Stimulated activated memory B cell treated with anti-CD40 and anti-IgM and Interleukin-4, amounts not matched to agents 10 μg/mL and 1 μg/mL and 100 μg/mL, for 72 hours (primary cell): ENCODE measurements at regions not wholly inside any gene's neighbourhood (a gene's known extent, or its start where the extent isn't known, plus 50 kb on each side); places are given as distances from the start of the nearest gene placed in this dataset.

Experiments
- ATAC-seq: fragments of 150-1000 bp; cut with Tn5 transposase; 2 replicates; pipeline ENCODE4 v1.10.0; 2021
- H3K27ac Mint-ChIP-seq: one replicate; pipeline ENCODE4 v1.8.0; 2022; ENCODE audit warnings: mild to moderate bottlenecking, mixed read lengths
- H3K27me3 Mint-ChIP-seq: one replicate; pipeline ENCODE4 v1.8.0; 2022; ENCODE audit warnings: mixed read lengths
- H3K36me3 Mint-ChIP-seq: one replicate; pipeline ENCODE4 v1.8.0; 2022; ENCODE audit warnings: mixed read lengths
- H3K4me1 Mint-ChIP-seq: one replicate; pipeline ENCODE4 v1.8.0; 2022; ENCODE audit warnings: mixed read lengths
- H3K4me3 Mint-ChIP-seq: one replicate; pipeline ENCODE4 v1.8.0; 2022; ENCODE audit warnings: mild to moderate bottlenecking, moderate library complexity, mixed read lengths
- H3K9me3 Mint-ChIP-seq: one replicate; pipeline ENCODE4 v1.8.0; 2022; ENCODE audit warnings: mixed read lengths

DNA sequence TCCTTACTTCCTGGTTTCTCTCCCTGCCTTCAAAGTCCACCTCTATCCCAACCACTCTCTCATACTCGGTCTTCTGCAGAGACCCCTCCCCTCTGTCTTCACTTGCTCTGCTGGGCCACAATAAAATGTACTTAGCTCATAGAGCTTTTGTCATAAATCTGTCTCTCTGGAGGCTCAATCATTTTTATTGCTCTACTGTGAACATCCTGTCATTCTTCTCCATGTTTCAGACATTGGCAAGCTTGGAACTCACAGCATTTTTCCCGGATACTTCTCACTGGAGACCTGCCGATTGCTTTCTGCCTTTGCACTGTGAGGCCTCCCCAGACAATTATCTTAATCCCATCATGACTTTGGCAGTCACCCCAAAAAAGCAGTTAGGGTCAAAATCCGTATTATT, 192.3 kb upstream of the ZMIZ1 start:
- no peaks in the 10 kb centered on the region for H3K4me1 Mint-ChIP-seq
- peaks cover 58% of the 10 kb centered on the region for H3K27me3 Mint-ChIP-seq
- H3K4me3 Mint-ChIP-seq: no peak overlapping the region
- H3K9me3 Mint-ChIP-seq: peaks cover 10% of the 10 kb centered on the region
- H3K27ac Mint-ChIP-seq: no peak overlapping the region
- H3K36me3 Mint-ChIP-seq: peaks cover 7% of the 10 kb centered on the region
- ATAC-seq: no peak

DNA sequence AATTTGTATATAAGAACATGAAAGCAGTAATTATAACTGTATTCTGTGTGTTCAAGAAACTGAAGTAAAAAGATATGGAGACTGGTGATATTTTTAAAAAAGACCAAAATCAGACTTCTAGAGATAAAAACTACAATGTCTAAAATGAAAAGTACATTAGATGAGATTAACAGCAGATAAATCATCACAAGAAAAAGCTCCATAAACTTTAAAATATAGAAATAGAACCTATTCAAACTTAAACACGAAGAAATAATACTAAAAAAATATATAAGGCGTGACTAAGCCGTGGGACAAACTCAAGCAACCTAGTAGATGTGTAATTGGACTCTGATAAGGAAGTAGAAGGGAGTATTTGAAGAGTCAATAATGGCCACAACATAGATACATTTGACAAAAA, 189.1 kb upstream of the ZMIZ1 start:
- H3K4me3 Mint-ChIP-seq: no peak overlapping the region
- no peak for ATAC-seq
- peaks cover 32% of the 10 kb centered on the region for H3K27me3 Mint-ChIP-seq
- peaks cover 14% of the 10 kb centered on the region for H3K9me3 Mint-ChIP-seq
- peaks cover 7% of the 10 kb centered on the region for H3K36me3 Mint-ChIP-seq
- no peak overlapping the region for H3K27ac Mint-ChIP-seq
- H3K4me1 Mint-ChIP-seq: no peaks in the 10 kb centered on the region

DNA sequence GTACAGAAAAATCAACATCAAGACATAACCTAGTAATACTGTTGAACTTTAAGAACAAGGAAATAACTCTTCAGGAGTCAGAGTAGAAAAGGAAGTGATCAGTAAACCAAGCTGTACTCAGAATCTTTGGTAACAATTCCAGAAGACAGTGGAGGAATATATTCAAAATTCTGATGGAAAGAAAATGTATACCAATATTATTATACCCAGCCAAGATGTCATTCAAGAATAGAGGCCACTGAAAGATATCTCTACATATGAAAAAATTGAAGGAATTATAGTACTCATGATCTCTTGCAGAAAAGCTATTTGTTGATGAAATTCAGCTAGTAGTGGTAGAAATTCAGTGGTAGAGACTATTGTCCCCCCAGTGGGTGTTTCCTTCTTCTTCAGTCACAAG, 182.6 kb upstream of the ZMIZ1 start:
- peaks cover 9% of the 10 kb centered on the region for H3K27me3 Mint-ChIP-seq
- no peaks in the 10 kb centered on the region for H3K36me3 Mint-ChIP-seq
- no peak overlapping the region for H3K27ac Mint-ChIP-seq
- H3K9me3 Mint-ChIP-seq: peaks cover 16% of the 10 kb centered on the region
- no peak overlapping the region for H3K4me3 Mint-ChIP-seq
- no peak for ATAC-seq
- no peaks in the 10 kb centered on the region for H3K4me1 Mint-ChIP-seq

DNA sequence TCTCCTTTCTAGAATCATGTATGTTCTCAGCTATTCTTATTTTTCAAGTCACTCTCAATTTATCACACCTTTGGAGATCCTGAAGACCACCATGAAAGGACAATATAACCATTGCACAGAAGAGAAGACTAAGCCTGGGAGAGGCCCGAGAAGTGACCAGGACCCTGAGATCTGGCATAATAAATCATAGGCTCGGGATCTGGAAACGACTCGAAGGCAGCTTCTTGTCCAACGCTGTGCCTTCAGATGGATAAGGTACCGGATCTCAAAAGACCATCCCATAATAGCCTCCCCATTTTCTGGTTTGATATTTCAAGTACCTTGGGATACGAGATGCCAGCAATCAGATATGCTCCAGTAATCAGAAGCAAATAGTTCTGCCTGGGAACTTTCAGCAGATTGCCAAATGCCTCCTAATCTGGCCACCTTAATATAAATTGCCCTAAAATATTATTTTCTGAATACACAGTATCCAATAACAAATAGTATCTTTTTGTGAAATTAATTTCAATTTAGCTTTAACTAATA, 179.2 kb upstream of the ZMIZ1 start:
- ATAC-seq: no peak
- no peaks in the 10 kb centered on the region for H3K36me3 Mint-ChIP-seq
- H3K4me1 Mint-ChIP-seq: no peaks in the 10 kb centered on the region
- H3K4me3 Mint-ChIP-seq: no peak overlapping the region
- H3K9me3 Mint-ChIP-seq: peaks cover 12% of the 10 kb centered on the region
- no peak overlapping the region for H3K27ac Mint-ChIP-seq
- peaks cover 29% of the 10 kb centered on the region for H3K27me3 Mint-ChIP-seq

DNA sequence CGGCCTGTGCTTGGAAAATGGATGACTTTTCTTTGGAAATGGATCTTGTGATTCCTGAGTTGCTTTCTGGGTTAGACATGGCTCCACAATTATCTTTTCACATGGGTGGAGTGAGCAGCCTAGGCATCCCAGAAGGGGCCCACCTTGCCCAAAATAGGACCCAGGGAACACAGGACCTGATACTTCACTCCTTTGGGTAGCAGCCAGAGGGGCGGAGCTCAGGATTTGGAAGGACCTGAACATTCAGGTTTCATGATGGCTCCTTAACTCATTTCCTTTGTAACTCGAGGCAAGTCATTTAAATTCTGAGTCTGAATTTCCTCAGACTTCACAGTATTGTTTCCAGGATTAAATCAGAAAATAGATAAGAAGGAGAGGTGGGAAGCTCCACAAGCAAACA, 178.3 kb upstream of the ZMIZ1 start:
- no peaks in the 10 kb centered on the region for H3K4me1 Mint-ChIP-seq
- H3K27me3 Mint-ChIP-seq: peaks cover 37% of the 10 kb centered on the region
- ATAC-seq: no peak
- peaks cover 9% of the 10 kb centered on the region for H3K9me3 Mint-ChIP-seq
- no peak overlapping the region for H3K4me3 Mint-ChIP-seq
- no peak overlapping the region for H3K27ac Mint-ChIP-seq
- H3K36me3 Mint-ChIP-seq: no peaks in the 10 kb centered on the region

DNA sequence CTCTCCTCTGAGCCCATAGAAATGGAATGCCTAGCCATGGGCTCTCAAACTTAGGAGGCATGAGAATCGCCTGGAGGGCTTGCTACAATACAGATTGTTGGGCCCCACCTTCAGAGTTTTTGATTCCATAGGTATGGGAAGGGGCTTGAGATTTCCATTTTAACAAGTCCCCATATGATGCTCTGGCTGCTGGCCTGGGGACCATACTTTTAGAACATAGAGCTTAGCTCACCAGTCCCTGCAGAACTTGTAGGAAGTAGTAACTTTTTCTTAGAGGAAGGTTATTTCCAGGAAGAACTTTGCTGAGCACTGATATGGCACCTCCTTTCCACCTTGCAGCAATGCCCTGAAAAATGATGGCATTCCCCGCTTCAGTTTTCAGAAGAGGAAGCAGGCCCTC, 177.0 kb upstream of the ZMIZ1 start:
- H3K27me3 Mint-ChIP-seq: peaks cover 37% of the 10 kb centered on the region
- H3K9me3 Mint-ChIP-seq: no peaks in the 10 kb centered on the region
- H3K4me1 Mint-ChIP-seq: no peaks in the 10 kb centered on the region
- no peak overlapping the region for H3K4me3 Mint-ChIP-seq
- H3K27ac Mint-ChIP-seq: no peak overlapping the region
- ATAC-seq: no peak
- no peaks in the 10 kb centered on the region for H3K36me3 Mint-ChIP-seq

DNA sequence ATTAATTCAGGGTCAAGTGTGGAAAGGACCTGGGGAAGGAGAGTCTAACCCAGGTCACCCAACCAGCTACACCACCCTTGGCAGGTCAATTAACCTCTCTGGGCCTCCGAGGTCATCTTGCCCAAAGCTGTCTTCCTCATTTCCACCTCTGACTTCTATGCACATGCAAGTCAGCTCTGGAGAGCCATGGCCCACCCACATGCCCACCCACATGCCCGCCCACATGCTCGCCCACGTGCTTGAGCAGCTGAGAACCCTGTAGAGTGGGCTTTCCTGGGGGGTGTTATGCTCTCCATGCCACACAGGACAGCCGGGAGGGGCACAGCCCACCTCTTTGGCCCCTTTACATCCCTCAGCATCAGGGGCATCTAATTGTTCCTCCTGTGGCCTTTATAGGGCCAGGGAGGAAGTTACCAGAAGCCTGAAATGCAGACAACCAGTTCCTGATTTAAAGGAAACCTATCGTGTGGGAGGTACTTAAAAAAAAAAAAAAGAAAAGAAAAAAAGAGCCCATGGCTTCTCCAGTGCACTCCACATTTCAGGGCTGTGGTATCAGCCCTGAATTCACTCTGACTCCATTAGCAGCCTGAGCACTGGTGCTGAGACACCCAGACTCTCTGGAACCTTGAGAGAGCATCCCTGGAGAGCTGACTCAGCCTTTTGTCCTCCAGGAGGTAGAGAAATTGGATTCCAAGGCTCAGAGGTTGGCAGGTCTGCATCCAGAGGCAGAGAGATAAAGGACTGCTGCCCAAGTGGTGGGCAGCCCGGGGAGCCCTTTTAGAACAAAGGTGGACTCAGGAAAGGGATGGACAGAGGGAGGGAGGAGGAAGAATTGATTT, 176.2 kb upstream of the ZMIZ1 start:
- ATAC-seq: no peak
- Mint-ChIP-seq H3K9me3 (no peaks in the 10 kb centered on the region), H3K4me1 (no peaks in the 10 kb centered on the region), H3K27me3 (peaks cover 37% of the 10 kb centered on the region), H3K27ac (no peak overlapping the region), H3K4me3 (no peak overlapping the region), H3K36me3 (no peaks in the 10 kb centered on the region)

DNA sequence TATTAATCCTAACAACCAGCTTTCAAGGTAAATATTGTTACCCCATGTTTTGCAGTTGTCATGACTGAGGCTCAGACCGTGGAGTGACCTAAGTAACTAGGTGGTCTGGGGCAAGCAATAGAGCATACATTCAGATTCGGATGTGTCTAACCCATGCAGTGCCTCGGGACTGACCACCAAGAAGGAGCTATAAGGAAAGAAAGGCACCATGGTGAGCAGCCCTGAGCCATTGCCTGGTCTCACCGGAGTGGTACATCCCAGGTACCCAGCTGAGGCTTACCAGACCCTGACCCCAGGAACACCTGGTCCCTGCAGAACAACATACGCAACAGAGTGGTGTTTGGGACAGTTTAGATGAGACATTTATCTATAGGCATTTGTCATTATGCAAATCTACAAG, 175.5 kb upstream of the ZMIZ1 start:
- Mint-ChIP-seq H3K4me1 (no peaks in the 10 kb centered on the region), H3K36me3 (no peaks in the 10 kb centered on the region), H3K27me3 (peaks cover 37% of the 10 kb centered on the region), H3K9me3 (no peaks in the 10 kb centered on the region), H3K27ac (no peak overlapping the region), H3K4me3 (no peak overlapping the region)
- no peak for ATAC-seq

DNA sequence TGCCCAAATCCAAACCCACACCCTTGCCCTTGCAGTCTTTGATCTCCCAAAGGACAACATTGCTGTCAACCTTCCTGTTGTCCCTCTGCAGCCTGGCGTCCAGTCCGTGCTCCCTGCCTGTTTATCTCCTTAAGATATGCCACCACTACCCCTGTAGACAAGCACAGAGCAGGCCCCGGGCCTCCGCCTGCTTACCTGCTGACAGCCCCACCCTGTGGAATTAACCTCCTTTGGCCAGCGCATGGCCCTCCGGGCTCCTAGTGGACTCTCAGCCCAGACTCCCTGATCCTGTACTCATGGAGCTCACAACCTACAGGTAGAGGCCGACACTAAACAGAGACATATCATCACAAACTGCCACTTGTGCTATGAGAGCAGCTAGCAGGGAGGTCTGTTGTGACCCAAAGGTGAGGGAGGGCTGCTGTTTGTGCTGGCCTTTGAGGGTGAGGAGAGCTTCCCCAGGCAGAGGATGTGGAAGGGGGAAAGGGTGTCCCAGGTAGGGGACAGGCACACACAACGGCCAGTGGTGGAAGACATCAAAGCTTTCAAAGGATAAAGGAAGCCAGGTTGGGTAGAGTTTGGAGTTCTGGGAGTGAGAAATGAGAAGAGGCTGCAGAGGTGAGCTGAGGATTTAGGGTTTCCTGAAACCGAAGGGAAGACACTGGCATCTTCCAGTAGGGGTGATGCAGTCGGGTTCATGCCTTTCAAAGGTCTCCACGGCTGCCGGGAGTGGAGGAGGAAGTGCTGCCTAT, 174.5 kb upstream of the ZMIZ1 start:
- H3K4me1 Mint-ChIP-seq: no peaks in the 10 kb centered on the region
- no peak overlapping the region for H3K27ac Mint-ChIP-seq
- H3K27me3 Mint-ChIP-seq: peaks cover 28% of the 10 kb centered on the region
- no peak for ATAC-seq
- H3K4me3 Mint-ChIP-seq: no peak overlapping the region
- no peaks in the 10 kb centered on the region for H3K9me3 Mint-ChIP-seq
- H3K36me3 Mint-ChIP-seq: no peaks in the 10 kb centered on the region

DNA sequence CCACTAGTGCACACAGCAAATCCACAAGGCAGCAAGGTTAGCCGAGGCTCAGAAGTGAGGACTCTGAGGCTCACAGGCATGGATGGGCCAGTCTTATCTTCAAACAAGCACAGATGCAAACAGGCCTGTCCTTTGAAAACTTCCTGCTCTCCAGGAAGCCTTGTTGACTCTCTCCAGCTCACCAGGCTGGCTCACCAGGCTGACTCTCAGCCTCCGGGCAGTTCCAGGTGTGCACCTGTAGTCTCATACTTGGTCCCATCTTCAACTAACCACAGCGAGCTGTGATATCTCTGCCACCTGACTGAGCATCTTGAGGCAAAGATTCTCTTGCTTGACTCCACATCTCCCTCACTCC, 173.9 kb upstream of the ZMIZ1 start:
- ATAC-seq: no peak
- Mint-ChIP-seq H3K4me1 (no peaks in the 10 kb centered on the region), H3K27me3 (peaks cover 28% of the 10 kb centered on the region), H3K36me3 (no peaks in the 10 kb centered on the region), H3K4me3 (no peak overlapping the region), H3K9me3 (no peaks in the 10 kb centered on the region), H3K27ac (no peak overlapping the region)

DNA sequence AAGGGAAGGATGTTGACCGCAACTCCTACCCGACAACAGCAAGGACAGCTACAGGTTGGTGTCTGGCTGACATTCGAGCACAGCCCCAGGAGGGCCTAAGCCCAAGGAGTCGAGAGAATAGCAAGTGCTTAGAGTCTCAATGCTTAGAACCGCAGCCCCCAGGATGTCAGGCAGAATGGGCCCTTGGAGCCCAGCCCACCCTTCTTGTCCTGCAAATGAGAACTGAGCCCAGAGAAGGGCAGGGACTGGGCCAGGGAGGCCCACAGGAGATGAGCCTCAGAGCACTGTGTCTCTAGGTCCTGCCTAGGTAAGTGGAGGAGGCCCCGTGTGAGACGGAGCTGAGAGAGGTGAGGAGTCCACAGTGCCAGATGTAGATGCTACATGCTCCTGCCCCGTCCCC, 173.3 kb upstream of the ZMIZ1 start:
- H3K27ac Mint-ChIP-seq: no peak overlapping the region
- H3K4me1 Mint-ChIP-seq: no peaks in the 10 kb centered on the region

DNA sequence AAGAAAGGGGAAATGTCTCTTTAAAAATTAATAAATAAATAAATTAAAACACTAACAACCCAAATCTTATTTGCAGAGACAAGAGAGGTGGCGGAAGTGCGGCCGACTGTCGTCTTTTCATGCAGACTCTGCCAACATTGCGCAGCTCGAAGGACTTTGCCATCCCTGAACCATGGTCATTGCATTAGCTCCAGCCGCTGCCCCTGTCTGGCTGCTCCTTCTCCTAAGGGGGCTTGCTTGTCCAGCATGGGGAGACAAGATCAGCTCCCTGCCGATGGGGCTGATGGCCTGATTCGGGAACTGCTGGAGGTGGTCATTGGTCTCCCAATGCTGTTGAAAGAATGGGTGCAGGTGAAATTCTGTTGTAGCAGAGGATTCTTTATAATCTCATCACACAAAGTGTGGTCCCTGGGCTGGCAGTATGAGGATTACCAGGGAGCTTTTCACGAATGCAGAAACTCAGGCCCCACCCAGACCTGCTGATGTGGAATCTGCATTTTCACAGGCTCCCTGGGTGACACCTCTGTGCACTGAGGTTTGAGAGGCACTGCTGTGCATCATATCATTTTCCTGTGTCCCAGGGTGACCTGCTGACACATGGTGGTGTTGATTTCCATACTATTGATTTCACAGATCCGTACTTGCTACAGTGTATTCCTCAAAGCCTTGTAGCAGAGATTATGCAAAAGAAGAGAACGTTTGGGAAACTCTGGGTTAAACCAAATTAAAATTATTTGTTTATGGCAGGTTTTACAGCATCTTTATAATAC, 172.4 kb upstream of the ZMIZ1 start:
- no peaks in the 10 kb centered on the region for H3K4me1 Mint-ChIP-seq
- ATAC-seq: no peak
- no peak overlapping the region for H3K4me3 Mint-ChIP-seq
- H3K9me3 Mint-ChIP-seq: no peaks in the 10 kb centered on the region
- H3K36me3 Mint-ChIP-seq: no peaks in the 10 kb centered on the region
- H3K27me3 Mint-ChIP-seq: peaks cover 28% of the 10 kb centered on the region
- H3K27ac Mint-ChIP-seq: no peak overlapping the region

More for the DNA sequence above, 173.3 kb upstream of the ZMIZ1 start:
- no peak overlapping the region for H3K4me3 Mint-ChIP-seq
- H3K9me3 Mint-ChIP-seq: no peaks in the 10 kb centered on the region
- no peak for ATAC-seq
- H3K36me3 Mint-ChIP-seq: no peaks in the 10 kb centered on the region
- peaks cover 28% of the 10 kb centered on the region for H3K27me3 Mint-ChIP-seq

DNA sequence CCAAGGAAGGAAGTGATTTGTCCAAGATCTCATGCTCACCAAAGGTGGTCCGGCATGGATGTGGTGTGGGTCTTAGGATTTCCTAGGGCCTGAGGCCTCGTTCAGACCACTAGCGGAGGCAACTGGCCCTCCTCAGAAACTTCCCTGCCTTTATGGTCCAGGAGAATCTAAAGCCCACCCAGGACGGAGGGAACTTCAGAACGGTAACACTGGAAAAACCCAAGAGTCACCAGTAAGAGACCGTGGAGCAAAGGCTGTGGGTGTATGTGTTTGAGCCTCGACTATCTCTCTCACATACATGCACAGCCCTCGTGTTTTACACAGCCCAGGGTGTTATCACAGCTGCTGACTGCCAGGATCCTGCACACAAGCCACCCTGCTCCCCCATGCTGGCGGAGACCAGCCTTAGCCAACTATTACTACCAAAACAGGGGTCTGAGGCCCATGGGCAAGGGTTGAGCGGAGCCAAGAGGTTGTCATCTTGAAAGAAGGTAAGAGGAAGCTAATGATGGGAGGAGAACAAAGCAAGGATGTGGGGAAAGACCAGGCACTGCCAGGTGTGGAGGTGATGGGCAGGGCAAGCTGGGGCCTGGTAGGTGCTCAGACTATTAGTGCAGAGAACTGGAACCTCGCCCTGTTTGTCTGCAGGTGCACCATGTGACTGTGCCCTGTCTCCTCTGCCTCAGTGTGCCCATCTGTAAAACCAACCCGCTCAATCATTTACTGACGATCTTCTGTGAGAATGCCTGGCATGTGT, 170.2 kb upstream of the ZMIZ1 start:
- no peaks in the 10 kb centered on the region for H3K9me3 Mint-ChIP-seq
- H3K4me1 Mint-ChIP-seq: no peaks in the 10 kb centered on the region
- H3K4me3 Mint-ChIP-seq: no peak overlapping the region
- H3K36me3 Mint-ChIP-seq: no peaks in the 10 kb centered on the region
- peaks cover 18% of the 10 kb centered on the region for H3K27me3 Mint-ChIP-seq
- no peak for ATAC-seq
- no peak overlapping the region for H3K27ac Mint-ChIP-seq

DNA sequence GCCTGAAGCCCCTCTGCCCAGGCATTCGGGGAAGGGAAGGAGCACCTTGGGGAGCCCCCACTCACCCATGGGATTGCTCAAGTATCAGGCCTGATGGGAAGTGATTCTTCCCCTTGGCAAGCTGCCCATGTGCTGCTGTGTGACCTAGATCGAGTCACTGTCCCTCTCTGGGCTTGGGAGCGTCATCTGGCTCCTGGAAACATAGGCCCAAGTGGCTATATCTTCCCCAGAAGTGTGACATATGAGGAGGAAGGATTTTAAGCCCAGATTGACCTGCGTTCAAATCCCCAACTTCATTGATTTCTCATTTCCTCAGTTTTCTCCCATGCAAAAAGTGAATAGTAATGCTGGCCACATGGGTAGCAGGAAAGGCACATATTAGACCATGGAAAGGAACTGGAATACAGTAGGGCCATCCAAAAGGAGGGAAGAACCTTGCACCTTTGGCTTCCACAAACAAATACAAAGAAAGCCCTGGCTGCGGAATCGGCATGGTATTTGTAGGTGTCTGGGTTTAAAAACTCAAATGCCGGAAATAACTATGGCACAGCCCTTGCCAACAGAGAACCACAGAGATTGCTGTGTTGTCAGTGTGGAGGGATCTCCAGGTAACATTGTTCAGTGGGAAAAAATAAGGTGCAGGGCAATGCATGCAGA, 169.5 kb upstream of the ZMIZ1 start:
- no peak for ATAC-seq
- Mint-ChIP-seq H3K27me3 (peaks cover 12% of the 10 kb centered on the region), H3K4me3 (no peak overlapping the region), H3K9me3 (no peaks in the 10 kb centered on the region), H3K27ac (no peak overlapping the region), H3K4me1 (no peaks in the 10 kb centered on the region), H3K36me3 (no peaks in the 10 kb centered on the region)
